Right renal pelvis (tissue), 4 donors: ENCODE measurements at regions not wholly inside any gene's neighbourhood (a gene's known extent, or its start where the extent isn't known, plus 50 kb on each side); places are given as distances from the start of the nearest gene placed in this dataset.
A peak's percentile ranks its signal among the peaks of the same experiment; 100 is the strongest.

Experiments
- DNase-seq, 4 donors: peaks; one replicate each; pipeline ENCODE4 v3.0.0-alpha.2; 2013; ENCODE audit warnings: low read depth in 4 of 4, low spot score in 3 of 4, missing footprints in 1 of 4

DNA sequence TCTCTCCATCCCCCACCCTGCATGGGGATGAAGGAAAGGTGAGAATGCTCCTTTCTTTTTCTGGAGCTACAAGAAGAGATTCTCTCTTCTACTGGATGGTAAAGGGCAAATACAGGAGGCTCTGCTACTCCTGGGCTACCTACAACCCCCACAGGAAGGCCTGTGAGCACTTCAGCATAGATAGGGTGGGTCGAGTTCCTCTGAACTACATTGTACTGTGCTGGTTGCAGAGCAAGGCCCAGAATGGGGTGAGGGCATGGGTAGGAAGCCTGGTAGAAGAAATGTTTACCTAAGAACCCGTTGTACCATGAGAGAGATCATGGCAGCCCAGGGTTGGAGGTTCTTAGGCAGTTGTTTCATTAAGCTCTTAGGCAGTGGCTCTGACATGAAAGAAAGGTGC, 510.4 kb downstream of the MID1IP1 start:
- DNase-seq, result no peak

DNA sequence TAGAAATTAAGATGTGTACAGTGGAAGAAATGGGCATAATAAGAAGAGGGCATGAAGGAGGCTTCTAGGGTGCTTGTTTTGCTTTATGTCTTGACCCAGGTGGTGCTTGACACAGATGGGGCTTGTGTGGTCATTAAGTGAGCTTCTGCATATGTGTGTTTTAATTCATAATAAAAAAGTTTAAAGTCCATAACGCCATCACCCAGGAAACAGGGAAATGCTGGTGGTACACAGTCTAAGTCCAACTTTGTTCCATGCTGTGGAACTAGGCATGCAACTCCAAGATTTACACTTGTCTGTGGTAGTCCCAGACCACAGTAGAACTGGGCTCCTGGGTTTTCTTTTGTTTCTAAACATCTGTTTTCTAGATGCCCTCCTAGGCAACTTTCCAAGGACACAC, 511.9 kb downstream of the MID1IP1 start:
- no peak for DNase-seq

DNA sequence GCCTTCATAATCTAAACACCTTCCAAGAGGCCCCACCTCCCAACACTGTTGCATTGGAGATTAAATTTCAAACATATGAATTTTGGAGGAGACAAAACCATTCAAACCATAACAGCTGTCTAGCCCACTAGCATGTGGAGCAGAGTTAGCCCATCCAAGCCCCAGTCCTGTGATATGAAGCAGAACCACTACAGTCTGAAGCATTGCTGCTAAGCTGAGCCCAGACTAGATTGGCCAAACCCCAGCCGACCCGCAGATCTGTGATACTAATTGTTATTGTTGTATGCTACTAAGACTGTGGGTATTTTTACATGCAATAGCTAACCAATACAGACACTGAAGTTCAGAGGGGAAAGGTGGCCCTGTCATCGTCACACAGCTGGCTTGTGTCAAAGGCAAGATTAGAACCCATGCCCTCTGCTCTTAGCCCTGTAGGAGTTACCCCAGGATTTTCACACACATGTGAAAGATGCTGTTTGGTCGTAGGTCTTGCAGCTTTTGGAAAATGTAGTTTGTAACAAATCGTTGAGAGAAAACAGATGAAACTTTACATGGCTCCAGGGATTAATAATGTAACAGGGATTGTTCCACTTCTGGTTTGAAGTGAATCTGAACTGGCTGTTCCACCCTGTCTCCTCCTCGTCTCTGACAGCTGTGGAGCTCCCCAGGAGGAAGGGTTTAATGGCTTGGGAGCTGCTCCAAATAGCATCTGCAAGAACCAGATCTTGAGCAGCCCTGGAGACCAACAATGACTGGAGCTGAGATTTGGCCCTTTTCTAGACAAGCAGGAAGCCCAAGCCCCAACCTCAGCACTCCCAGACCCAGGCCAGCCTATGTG, 517.5 kb downstream of the MID1IP1 start:
- DNase-seq, result peak in 1 of 4 donors; percentile 10

GRCh38 chrX:39320165-39320564, 518.9 kb downstream of the MID1IP1 start:
- no peak for DNase-seq

DNA sequence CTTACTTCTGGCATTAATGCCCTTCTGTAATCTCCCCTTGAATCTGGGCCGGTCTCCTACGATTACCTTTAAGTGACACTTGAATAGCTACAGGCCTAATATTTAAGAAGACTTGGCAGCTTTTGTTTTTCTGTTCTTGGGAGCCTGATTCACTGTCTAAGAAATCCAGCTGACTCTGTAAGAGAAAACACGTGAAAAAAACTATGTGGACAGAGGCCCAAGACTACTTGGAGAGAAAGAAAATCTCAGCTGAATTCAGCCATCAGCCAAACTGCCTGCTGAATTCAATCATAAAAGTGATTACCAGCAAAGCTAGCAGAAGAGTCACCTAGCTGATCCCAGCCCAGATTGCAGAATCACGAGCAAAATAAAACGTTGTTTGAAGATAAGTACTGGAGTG, 521.2 kb downstream of the MID1IP1 start:
- no peak for DNase-seq

DNA sequence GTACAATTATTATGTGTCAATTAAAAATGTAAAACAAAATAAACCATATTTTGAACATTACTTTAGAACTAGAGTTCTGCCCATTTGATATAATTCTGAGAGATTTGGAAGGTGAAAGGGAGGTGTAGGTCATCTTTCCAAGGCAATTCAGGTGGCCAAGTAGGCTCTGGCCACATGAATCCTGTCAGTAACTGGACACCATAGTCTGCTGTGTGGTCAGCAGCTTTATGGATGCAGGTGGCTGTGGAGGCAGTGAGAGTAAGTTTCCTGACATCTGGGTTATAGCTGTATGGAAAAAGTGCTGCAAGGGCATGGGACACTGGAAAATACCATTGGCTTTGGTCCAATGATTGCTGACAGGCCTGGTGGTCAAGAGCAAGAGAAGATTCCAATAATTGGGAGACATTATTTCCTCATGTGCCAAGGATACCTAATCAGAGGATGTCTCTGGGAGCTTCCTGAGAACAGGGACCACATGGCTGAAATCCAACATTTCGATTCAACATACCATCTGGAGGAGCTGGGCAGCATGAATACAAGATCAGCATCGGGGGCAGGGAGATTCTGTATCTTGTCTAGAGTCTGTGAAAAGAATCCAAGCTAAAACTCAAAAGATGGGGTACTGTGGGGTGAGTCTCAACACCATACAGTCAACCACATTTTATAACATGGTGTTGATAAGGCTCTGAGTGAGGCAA, 523.1 kb downstream of the MID1IP1 start:
- DNase-seq, result no peak

DNA sequence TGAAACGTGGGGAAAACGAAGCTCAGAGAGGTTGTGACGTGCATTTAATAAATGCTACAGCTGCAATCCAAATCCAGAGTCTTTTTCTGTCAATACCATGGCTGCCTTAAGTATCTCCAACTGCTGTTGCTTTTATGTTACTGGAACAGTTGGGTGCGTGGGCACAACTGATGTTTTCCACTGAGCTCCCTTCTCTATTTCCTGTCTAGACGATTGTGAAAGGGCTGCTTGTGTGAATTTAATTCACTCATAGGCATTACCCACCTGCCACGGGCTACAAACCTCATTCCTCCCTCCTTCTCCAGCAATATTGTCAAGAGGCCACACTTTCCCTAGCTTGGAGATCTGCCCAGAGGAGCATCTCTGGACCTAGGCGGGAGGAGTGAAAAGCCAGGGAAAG, 526.0 kb downstream of the MID1IP1 start:
- DNase-seq, result no peak

DNA sequence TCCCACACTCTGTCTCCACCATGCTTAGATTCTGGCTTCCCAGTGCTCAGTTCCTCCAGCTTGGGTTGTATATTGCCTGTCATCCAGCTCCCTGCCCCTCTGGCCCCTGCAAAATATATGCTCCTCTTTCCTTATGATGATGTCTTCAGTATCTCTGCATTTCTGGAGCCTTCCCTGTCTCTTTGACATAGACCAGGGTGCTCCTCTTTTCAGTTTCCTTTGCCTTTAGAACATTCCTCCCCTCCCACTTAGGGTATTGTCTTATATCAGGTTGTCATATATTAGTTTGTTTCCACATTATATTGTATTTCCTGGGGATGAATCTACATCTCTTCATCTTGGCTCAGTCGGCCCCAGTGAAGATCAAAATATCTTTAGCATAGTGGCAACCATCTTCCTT, 526.4 kb downstream of the MID1IP1 start:
- DNase-seq, result no peak

- no peak for DNase-seq
Observed at GRCh38 chrX:39328661-39329060, 527.4 kb downstream of the MID1IP1 start.

GRCh38 chrX:39331082-39331704, 529.9 kb downstream of the MID1IP1 start:
- DNase-seq, result no peak

DNA sequence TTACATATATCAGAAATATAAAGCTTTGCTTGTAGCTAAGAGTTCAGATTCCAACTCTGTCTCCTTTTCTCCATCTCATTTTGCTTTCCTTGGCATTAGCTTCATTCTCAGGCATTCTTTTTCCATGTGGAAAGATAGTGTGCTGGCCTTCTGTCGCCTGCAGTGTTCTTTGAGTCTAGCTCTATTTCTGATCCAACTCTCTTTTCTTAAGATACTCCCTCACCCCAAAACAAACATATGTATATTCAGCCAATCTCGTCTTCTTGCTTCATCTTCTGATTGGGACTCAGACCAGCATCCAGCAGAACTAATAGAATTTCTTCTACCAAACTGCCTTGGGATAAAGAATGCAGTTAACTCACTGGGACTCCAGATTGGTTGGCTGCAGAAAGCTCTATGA, 532.2 kb downstream of the MID1IP1 start:
- DNase-seq, result no peak

DNA sequence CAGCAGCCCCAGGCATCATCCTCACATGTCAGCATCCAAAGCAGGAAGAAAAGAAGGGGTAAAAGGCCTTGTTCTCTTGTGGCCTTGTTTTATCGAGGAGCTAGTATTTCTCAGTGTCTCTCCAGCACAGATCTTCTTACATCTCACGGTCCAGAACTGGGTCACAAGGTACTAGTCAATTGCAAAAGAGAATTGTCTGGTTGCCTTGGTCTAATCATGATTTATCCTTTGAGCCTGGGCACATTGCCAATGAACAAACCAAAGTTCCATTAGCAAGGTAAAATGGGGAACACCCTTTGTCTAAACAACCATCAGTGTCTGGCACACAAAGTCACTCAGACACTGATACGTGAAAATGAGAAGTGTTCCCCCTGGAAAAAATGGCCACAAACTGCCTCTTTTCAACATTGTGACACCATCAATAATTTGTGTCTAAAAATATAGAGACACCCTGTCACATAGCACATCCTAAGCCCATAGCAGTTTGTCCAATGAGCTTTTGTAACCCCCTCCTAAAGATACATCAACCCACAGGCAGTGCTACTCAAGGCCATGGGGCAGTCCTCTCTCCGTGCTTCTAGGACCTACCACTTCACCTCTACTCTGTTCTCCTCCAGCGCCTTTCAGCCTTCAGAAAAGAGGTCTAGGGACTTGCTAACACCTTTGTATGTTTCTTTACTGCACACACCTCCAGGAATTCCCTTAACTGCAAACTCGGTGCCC, 534.4 kb downstream of the MID1IP1 start:
- DNase-seq, result no peak

GRCh38 chrX:39336671-39337311, 535.5 kb downstream of the MID1IP1 start:
- DNase-seq, result no peak

DNA sequence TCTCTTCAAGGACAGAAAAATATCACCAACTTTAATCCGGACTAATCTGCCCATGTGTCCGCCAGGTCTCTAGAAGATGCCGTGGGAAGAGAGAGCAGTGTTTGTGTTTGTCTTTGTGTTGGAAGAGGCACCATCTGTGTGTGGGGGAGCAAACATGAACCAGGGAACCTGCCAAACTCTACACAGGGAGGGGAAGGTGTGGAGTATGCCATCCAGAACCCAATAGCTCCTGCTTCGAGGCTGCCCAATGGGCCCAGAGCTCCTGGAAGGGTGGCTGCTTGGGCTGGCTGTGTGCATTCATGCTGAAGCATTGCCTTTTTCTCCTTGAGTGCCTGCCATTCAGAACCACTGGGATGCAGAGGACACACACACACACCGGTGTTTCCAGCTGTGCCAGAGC, 536.2 kb downstream of the MID1IP1 start:
- DNase-seq, result no peak

DNA sequence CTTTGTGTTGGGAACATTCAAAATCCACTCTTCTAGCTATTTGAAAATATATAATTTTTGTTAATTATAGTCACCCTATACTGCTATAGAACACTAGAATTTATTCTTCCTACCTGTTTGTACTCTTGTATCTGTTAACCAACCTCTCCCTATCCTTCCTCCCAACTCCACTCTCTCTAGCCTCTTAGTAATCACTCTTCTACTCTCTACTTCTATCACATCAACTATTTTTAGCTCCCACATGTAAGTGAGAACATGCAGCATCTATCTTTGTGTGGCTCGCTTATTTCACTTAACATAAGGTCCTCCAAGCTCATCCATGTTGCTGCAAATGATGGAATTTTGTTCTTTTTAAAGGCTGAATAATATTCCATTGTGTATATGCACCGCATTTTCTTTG, 537.3 kb downstream of the MID1IP1 start:
- no peak for DNase-seq

- no peak for DNase-seq
Observed at GRCh38 chrX:39356119-39356807, 555.0 kb downstream of the MID1IP1 start.

DNA sequence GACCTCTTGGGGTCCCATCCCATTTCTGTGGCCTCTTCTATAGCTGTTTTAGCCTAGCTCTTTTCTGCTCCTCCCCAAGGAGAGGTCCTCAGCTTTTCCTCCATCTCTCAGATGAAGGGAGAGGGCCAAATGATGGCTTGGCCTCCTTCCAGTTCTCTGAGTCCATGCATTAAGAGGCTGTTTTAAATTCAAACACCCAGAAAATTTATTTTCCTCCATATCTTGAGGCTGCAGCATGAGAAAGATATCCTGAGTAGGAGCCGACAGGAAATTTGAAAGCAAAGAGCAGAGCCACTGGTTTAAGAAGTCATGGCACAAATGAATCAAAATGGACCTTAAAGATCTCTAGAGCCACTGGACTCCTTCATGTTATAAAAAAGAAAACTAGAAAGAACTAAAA, 558.8 kb downstream of the MID1IP1 start:
- DNase-seq, result no peak

GRCh38 chrX:39361736-39362135, 560.5 kb downstream of the MID1IP1 start:
- no peak for DNase-seq

- DNase-seq, result no peak
Observed at GRCh38 chrX:39367416-39367815, 566.2 kb downstream of the MID1IP1 start.

DNA sequence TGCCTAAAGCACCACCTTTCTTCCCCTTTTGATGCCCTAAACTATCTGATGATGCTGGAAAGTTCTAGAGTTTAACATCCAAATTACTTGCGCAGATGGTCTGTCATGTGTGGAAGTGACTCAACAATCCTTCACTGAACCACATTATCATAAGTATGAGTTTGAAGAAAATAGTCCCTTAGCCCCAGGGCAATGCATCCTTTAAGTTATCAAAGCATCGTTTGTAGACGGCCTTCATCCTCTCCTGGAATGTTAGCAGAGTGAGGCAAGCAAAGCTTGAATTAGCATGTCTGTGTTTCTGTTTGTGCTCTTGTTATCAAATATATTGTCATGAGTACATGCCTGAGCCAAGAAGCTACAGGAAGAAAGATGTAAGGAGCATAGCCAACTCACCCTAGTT, 570.9 kb downstream of the MID1IP1 start:
- DNase-seq, result no peak
